ENCODE measurements at regions not wholly inside any gene's neighbourhood (a gene's known extent, or its start where the extent isn't known, plus 50 kb on each side); places are given as distances from the start of the nearest gene placed in this dataset.
"Not testable (repeated sequence)": the region's sequence is repeated elsewhere in the genome, so short reads cannot be mapped to it uniquely, and the experiment has no call there.

DNA sequence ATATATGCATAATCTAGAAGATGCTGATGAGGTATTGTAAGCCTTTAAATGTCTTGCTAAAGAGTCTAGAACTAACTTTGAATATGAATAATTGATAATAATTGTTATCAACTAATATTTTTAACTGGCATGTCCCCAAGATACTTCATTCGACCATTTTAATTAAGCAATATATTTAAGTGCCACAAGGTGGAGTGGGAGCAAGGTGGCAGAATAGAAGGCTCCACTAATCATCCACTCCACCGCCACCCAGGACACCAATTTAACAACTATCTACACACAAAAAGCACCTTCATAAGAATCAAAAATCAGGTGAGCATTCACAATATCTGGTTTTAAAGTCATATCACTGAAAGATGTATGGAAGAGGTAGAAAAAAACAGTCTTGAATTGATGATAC, 409.6 kb downstream of the SEC23A start:
- no peak for DNase-seq

GRCh38 chr14:38669027-38669426, 413.1 kb upstream of the CLEC14A start:
- no peak for DNase-seq

- DNase-seq = no peak
Measured at GRCh38 chr14:38663382-38663781, 407.5 kb upstream of the CLEC14A start.

- DNase-seq = no peak
Measured at GRCh38 chr14:38662781-38663180, 406.9 kb upstream of the CLEC14A start.

DNA sequence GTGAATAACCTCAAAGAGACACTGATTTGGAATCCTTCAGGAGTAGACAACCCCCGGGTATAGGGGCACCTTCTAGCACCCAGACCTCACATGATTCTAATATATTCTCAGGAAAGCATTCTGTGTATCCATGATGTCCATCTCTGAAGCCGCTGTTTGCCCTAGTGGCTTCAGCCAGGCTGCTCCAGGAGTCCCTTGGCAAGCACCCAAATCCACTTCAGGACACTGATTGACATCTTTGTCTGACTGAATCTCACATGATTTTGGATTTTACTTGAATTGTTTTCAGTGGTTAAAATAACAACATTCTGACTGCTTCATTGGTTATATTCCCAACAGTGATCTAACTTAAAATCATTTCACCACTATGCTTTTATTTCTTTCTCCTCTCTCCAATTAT, 390.5 kb upstream of the CLEC14A start:
- DNase-seq = no peak

GRCh38 chr14:38634913-38635312, 379.0 kb upstream of the CLEC14A start:
- DNase-seq = not testable (repeated sequence)

DNA sequence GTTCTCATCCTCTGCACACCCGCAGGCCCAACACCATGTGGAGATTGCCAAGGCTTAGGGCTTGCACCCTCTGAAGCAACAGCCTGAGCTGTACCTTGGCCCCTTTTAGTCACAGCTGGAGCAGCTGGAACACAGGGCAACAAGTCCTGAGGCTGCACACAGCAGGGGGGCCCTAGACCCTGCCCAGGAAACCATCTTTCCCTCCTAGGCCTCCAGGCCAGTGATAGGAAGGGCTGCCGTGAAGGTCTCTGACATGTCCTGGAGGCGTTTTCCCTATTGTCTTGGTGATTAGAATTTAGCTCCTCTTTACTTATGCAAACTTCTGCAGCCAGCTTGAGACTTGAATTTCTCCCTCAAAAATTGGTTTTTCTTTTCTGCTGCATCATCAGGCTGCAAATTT, 373.5 kb upstream of the CLEC14A start:
- no peak for DNase-seq

DNA sequence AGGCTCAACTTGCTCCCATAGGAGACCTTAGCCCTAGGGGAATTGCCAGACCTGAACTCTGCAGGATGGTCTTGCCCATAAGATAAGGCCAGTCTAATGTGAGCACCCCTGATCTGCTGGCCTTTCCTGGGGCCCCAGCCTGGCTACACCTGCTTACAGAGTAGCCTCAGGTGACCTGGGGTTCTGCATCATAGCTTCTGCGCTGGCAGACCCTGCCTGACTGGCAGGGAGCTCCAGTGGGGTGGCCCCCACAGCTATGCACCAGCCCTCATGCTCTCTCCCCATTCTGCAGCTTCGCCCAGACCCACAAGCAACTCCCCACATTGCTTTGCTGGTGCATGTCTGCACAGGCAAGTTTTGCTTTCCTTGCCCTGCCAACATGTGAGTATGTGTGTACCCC, 371.3 kb upstream of the CLEC14A start:
- DNase-seq = no peak

- DNase-seq = no peak
Measured at GRCh38 chr14:38623661-38624060, 367.8 kb upstream of the CLEC14A start.

DNA sequence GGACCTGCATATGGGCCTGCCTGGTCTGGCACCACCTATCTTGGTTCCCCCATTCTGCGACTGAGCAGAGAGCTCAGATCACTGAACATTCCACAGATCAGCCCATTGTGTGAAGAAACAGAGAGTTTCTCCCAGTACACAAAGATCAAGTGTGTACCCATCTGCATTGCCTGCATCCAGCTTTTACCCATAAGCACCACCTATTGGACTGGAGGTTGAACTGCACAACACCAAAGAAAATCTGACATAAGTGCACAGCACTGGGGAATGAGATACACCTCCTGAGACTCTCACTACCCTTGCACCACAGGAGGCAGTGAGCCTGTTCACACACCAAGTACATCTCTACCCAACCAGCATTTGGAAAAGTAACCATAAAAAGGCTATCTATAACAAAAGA, 362.6 kb upstream of the CLEC14A start:
- no peak for DNase-seq

DNA sequence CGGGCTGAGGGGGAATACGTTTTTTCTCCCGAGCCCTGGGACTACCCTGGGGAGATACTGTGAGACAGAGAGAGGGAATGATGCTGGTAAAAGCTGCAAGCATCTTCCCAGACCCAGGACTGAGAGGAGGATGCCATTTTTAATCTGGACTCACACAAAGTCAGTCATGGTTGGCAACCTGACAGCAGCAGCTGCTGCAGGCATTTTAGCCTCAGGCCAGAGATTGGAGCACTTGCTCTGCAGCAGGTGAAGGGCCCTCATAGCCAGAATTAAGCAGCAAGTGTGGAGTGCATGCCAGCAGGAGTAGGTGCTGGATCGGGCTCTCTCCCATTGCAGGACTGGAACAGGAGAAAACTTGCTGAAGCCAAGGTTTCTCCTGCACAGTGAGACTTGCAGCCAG, 361.1 kb upstream of the CLEC14A start:
- no peak for DNase-seq

- no peak for DNase-seq
Measured at GRCh38 chr14:38611928-38612327, 356.0 kb upstream of the CLEC14A start.

DNA sequence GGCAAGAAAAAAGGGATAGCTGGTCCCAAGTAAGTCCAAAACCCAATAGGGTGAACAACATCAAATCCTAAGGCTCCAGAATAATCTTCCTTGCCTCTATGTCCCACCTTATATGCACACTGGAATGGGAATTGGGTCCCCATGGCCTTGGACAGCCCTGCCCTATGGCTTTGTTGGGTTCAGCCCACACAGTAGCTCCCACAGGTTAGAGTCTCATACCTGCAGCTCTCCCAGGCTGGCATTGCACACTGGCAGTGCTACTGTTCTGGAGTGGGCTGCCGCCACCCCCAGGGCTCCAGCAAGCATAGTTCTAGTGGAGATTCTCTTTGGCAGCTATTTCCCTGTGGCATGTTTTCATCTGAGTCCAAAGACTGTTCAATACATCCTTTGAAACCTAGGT, 352.4 kb upstream of the CLEC14A start:
- no peak for DNase-seq

GRCh38 chr14:38605193-38606114, 349.6 kb upstream of the CLEC14A start:
- DNase-seq = no peak

GRCh38 chr14:38600572-38600971, 344.7 kb upstream of the CLEC14A start:
- DNase-seq = not testable (repeated sequence)

DNA sequence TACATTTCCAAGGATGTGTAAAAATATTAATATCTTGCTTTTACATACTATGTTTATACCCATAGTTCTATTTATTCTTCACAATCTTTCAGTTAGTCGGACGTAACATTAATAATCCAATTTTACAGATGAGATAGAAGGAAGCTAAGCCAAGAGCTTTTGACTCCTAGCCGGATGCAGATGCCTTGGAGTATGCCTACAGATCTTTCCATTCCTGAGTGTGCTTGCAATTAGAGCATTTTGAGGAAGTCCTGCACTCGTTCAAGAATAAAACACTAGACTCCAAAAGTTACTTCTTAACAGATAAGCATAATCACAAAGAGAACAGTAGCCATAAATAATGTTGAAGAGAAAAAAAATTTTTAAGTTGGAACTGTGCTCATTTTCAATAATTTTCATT, 337.6 kb upstream of the CLEC14A start:
- no peak for DNase-seq

DNA sequence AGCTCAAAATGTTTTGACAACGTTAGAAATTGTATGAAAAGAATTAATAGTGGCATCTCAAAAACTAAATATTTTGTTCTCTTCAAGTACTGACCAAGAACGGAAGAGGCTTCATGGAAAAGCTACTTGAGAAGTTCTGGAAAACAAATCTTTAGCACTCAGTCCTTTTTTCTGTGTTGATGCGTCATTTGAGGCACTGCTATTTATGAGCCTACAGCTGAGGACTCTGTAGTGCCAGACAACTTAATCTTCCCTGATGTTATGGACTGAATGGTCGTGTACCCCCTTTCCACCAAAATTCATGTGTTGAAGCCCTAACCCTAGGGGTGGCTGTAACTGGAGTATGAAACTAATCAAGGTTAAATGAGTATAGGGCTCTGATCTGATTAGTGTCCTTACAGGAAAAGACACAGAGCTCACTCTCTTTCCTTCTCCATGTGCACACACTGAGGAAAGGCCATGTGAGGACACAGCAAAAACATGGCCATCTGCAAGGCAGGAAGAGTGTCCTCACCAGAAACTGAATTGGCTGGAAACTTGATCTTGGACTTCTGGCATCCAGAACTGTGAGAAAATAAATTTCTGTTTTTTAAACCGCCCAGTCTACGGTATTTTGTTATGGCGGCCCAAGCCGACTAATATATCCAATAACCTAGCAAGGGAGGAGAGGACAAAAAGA, 337.0 kb upstream of the CLEC14A start:
- DNase-seq = no peak

DNA sequence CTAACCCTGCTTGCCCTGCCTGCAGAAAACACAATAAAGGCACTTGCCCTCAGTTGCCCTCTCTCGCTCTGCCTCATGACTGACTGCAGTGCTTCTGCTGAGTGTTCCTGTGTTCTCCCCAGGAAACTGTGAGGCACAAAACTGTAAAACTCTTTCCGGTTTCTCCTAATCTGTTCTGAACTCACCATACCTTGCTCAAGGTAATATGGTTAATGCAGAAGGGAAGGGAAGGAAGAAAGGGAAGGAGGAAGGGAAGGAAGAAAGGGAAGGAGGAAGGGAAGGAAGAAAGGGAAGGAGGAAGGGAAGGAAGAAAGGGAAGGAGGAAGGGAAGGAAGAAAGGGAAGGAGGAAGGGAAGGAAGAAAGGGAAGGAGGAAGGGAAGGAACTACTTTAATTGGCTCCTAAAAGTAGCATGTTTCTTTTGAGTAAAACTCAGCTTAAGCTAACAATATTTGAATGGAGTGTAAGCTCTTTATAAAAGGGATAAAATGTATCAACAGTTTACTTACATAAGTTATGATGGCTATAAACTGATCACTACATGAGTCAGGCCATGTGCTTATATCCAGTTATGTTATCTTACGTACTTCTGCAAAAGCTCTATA, 334.0 kb upstream of the CLEC14A start:
- DNase-seq = no peak

- no peak for DNase-seq
Measured at GRCh38 chr14:38583471-38583870, 327.6 kb upstream of the CLEC14A start.

GRCh38 chr14:38578278-38578681, 322.4 kb upstream of the CLEC14A start:
- no peak for DNase-seq

GRCh38 chr14:38567703-38568102, 311.8 kb upstream of the CLEC14A start:
- DNase-seq = no peak

GRCh38 chr14:38561657-38562056, 305.8 kb upstream of the CLEC14A start:
- DNase-seq = no peak

GRCh38 chr14:38559711-38560110, 303.8 kb upstream of the CLEC14A start:
- DNase-seq = no peak

DNA sequence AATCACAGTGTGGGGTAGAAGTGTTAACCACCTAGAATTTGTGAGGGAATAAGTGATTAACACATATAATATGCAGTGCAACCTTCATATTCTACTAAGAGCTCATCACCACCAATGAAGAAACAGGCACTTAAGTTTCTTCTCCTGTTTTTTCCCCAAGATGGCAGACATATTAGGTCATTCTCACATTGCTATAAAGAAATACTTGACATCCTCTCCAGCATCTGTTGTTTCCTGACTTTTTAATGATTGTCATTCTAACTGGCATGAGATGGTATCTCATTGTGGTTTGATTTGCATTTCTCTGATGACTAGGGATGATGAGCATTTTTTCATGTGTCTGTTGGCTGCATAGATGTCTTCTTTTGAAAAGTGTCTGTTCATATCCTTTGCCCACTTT, 301.5 kb upstream of the CLEC14A start:
- not testable (repeated sequence) for DNase-seq
